Subcutaneous abdominal adipose tissue (tissue), 5 donors: ENCODE measurements at regions not wholly inside any gene's neighbourhood (a gene's known extent, or its start where the extent isn't known, plus 50 kb on each side); places are given as distances from the start of the nearest gene placed in this dataset.

ENCODE experiments used
- H3K27ac ChIP-seq: one replicate; pipeline ENCODE4 v1.7.0; 2013; ENCODE audit warnings: low read depth, mild to moderate bottlenecking, inconsistent platforms, low read length, moderate library complexity
- H3K27me3 ChIP-seq, 5 donors: one replicate each; pipeline ENCODE4 v1.7.0; 2013; ENCODE audit warnings: low read length in 5 of 5, inconsistent platforms in 1 of 5; ENCODE audit not compliant: control insufficient read depth in 5 of 5, insufficient read depth in 4 of 5
- H3K36me3 ChIP-seq, 5 donors: one replicate each; pipeline ENCODE4 v1.7.0; 2013; ENCODE audit warnings: low read length in 5 of 5; ENCODE audit not compliant: control insufficient read depth in 5 of 5, insufficient read depth in 5 of 5
- H3K4me1 ChIP-seq, 5 donors: one replicate each; pipeline ENCODE4 v1.7.0; 2013; ENCODE audit warnings: low read length in 5 of 5, mild to moderate bottlenecking in 3 of 5, moderate library complexity in 1 of 5; ENCODE audit not compliant: control insufficient read depth in 5 of 5, insufficient read depth in 5 of 5
- H3K4me3 ChIP-seq, 5 donors: one replicate each; pipeline ENCODE4 v1.7.0; 2013; ENCODE audit warnings: low read length in 5 of 5, low read depth in 1 of 5
- H3K9ac ChIP-seq, 5 donors: one replicate each; pipeline ENCODE4 v1.7.0; 2013; ENCODE audit warnings: low read length in 5 of 5, mild to moderate bottlenecking in 4 of 5, moderate library complexity in 3 of 5
- H3K9me3 ChIP-seq, 5 donors: one replicate each; pipeline ENCODE4 v1.7.0; 2013; ENCODE audit warnings: low read length in 5 of 5; ENCODE audit not compliant: control insufficient read depth in 5 of 5
- donor health status: healthy.
- donor health status: healthy.
- donor health status: healthy.
- donor health status: healthy.
- donor health status: healthy.

GRCh38 chr1:55689800-55690199, 474.6 kb upstream of the USP24 start:
- H3K36me3 ChIP-seq, result no peaks in the 10 kb centered on the region
- H3K4me1 ChIP-seq, result peaks cover 0 to 19% (median 14%) of the 10 kb centered on the region in 5 donors
- H3K4me3 ChIP-seq, result no peak overlapping the region
- no peaks in the 10 kb centered on the region for H3K9me3 ChIP-seq
- H3K27me3 ChIP-seq, result no peaks in the 10 kb centered on the region
- H3K9ac ChIP-seq, result no peak overlapping the region
- peak overlapping the region; percentile 71 for H3K27ac ChIP-seq

- Histone ChIP-seq H3K27ac (no peak overlapping the region), H3K4me3 (no peak overlapping the region), H3K9me3 (no peaks in the 10 kb centered on the region), H3K4me1 (peaks cover 0 to 7% (median 4%) of the 10 kb centered on the region in 5 donors), H3K36me3 (no peaks in the 10 kb centered on the region), H3K27me3 (no peaks in the 10 kb centered on the region), H3K9ac (no peak overlapping the region)
Observed at GRCh38 chr1:55685560-55685959, 470.4 kb upstream of the USP24 start.

GRCh38 chr1:55684131-55684650, 469.0 kb upstream of the USP24 start:
- H3K4me3 ChIP-seq, result no peak overlapping the region
- no peak overlapping the region for H3K27ac ChIP-seq
- H3K4me1 ChIP-seq, result no peaks in the 10 kb centered on the region
- H3K9me3 ChIP-seq, result no peaks in the 10 kb centered on the region
- no peak overlapping the region for H3K9ac ChIP-seq
- no peaks in the 10 kb centered on the region for H3K27me3 ChIP-seq
- no peaks in the 10 kb centered on the region for H3K36me3 ChIP-seq

GRCh38 chr1:55682198-55682597, 467.0 kb upstream of the USP24 start:
- Histone ChIP-seq H3K9me3 (no peaks in the 10 kb centered on the region), H3K36me3 (no peaks in the 10 kb centered on the region), H3K9ac (no peak overlapping the region), H3K27ac (no peak overlapping the region), H3K4me1 (no peaks in the 10 kb centered on the region), H3K4me3 (no peak overlapping the region), H3K27me3 (no peaks in the 10 kb centered on the region)

GRCh38 chr1:55679971-55680370, 464.8 kb upstream of the USP24 start:
- no peak overlapping the region for H3K9ac ChIP-seq
- H3K27ac ChIP-seq, result no peak overlapping the region
- H3K9me3 ChIP-seq, result no peaks in the 10 kb centered on the region
- H3K27me3 ChIP-seq, result no peaks in the 10 kb centered on the region
- no peak overlapping the region for H3K4me3 ChIP-seq
- H3K4me1 ChIP-seq, result no peaks in the 10 kb centered on the region
- no peaks in the 10 kb centered on the region for H3K36me3 ChIP-seq

- H3K4me1 ChIP-seq, result peaks cover 0 to 7% (median 2%) of the 10 kb centered on the region in 5 donors
- no peak overlapping the region for H3K4me3 ChIP-seq
- no peaks in the 10 kb centered on the region for H3K27me3 ChIP-seq
- H3K36me3 ChIP-seq, result no peaks in the 10 kb centered on the region
- H3K27ac ChIP-seq, result no peak overlapping the region
- H3K9me3 ChIP-seq, result no peaks in the 10 kb centered on the region
- no peak overlapping the region for H3K9ac ChIP-seq
Observed at GRCh38 chr1:55673416-55673815, 458.3 kb upstream of the USP24 start.

GRCh38 chr1:55670331-55671082, 455.3 kb upstream of the USP24 start:
- H3K27ac ChIP-seq, result peak overlapping the region; percentile 0
- H3K36me3 ChIP-seq, result no peaks in the 10 kb centered on the region
- H3K27me3 ChIP-seq, result no peaks in the 10 kb centered on the region
- H3K9me3 ChIP-seq, result no peaks in the 10 kb centered on the region
- H3K4me1 ChIP-seq, result peaks cover 0 to 7% (median 2%) of the 10 kb centered on the region in 5 donors
- no peak overlapping the region for H3K4me3 ChIP-seq
- no peak overlapping the region for H3K9ac ChIP-seq

- Histone ChIP-seq H3K27ac (no peak overlapping the region), H3K9me3 (no peaks in the 10 kb centered on the region), H3K4me1 (peaks cover 0 to 7% (median 2%) of the 10 kb centered on the region in 5 donors), H3K9ac (no peak overlapping the region), H3K4me3 (no peak overlapping the region), H3K36me3 (no peaks in the 10 kb centered on the region), H3K27me3 (no peaks in the 10 kb centered on the region)
Observed at GRCh38 chr1:55669293-55669692, 454.1 kb upstream of the USP24 start.

- no peak overlapping the region for H3K4me3 ChIP-seq
- H3K36me3 ChIP-seq, result no peaks in the 10 kb centered on the region
- no peaks in the 10 kb centered on the region for H3K27me3 ChIP-seq
- H3K9ac ChIP-seq, result no peak overlapping the region
- no peak overlapping the region for H3K27ac ChIP-seq
- no peaks in the 10 kb centered on the region for H3K9me3 ChIP-seq
- no peaks in the 10 kb centered on the region for H3K4me1 ChIP-seq
Observed at GRCh38 chr1:55662875-55663274, 447.7 kb upstream of the USP24 start.

- Histone ChIP-seq H3K27ac (no peak overlapping the region), H3K4me3 (no peak overlapping the region), H3K27me3 (no peaks in the 10 kb centered on the region), H3K9ac (no peak overlapping the region), H3K36me3 (no peaks in the 10 kb centered on the region), H3K9me3 (no peaks in the 10 kb centered on the region), H3K4me1 (no peaks in the 10 kb centered on the region)
Observed at GRCh38 chr1:55658917-55659316, 443.8 kb upstream of the USP24 start.
